ENCODE measurements at regions not wholly inside any gene's neighbourhood (a gene's known extent, or its start where the extent isn't known, plus 50 kb on each side); places are given as distances from the start of the nearest gene placed in this dataset.

DNA sequence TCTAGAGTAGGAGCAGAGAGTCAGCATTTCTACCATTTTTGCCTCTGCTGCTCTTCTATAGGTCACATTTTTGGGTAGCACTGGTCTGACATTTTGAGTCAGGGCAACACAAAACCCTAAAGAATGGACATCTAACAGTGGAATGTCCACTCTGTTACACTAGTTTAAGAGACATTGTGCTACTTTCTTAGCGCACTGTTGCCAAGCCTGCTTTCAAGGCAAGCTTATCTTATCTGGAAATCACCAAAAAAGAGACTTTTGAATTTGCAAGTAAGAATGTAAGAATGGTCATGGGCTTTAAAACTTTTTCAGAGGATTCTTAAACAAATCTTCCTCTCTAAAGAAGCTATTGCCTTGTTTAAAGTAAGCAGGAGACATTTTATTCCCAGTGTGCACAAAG, 73.0 kb upstream of the STARD4 start:
- Mint-ChIP-seq H3K4me3 (no peak overlapping the region), H3K9me3 (peaks cover 5% of the 10 kb centered on the region), H3K27me3 (ENCODE audit: insufficient read depth) (no peaks in the 10 kb centered on the region), H3K36me3 (ENCODE audit: low read depth) (no peaks in the 10 kb centered on the region), H3K27ac (no peak overlapping the region), H3K4me1 (ENCODE audit: low read depth) (peaks cover 29% of the 10 kb centered on the region)
- intact Hi-C loops (cut with micrococcal nuclease), result loop anchor here (2.0 kb wide), 1 partner anchor 34 kb away; no protein-coding TSS in a partner anchor
- DNase-seq (ENCODE audit: low spot score), result no peak

DNA sequence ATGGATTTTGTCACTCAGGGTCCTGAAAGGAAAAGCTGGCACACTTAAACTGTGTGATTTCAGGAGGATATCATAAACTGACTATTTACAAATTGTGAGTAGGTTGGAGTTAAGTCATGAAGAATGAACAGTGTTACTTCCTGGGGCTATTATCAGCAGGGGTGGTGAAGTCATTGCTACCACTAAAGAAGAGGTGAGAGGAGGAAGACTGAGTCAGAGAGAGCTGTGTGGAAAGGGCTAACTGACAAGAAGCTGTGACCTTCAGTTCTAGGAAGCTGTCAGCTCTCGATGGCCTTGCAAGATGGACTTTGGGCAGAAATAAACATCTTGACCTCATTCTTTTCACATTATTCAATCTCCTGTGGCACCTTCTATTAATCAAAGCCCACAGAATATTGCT, 72.3 kb upstream of the STARD4 start:
- Mint-ChIP-seq H3K4me3 (no peak overlapping the region), H3K9me3 (peaks cover 5% of the 10 kb centered on the region), H3K27ac (peak overlapping the region; percentile 23), H3K36me3 (ENCODE audit: low read depth) (no peaks in the 10 kb centered on the region), H3K4me1 (ENCODE audit: low read depth) (peaks cover 29% of the 10 kb centered on the region), H3K27me3 (ENCODE audit: insufficient read depth) (no peaks in the 10 kb centered on the region)
- no peak for DNase-seq (ENCODE audit: low spot score)
- intact Hi-C loops (cut with micrococcal nuclease), result loop anchor here (2.0 kb wide), 1 partner anchor 34 kb away; no protein-coding TSS in a partner anchor

DNA sequence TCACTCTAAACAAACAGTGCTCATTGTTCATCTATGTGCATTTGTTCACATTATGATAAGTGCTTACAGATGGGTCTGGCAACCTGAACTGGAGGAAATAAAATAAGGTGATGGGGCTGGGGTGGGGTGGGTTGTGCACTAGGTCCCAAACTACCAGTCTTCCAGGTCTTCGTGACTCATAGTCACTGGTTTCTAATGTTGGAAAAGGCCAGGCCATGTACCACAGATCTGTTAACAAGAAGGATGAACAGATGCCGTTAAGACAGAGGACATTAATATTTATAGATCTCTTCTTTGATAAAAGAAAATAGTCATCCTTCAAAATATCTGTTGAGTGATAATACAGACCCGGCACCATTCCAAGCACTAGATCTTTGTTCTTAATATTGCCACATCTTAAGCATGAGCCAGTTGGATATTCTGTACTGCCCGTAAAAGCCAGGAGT, 71.4 kb upstream of the STARD4 start:
- peaks cover 5% of the 10 kb centered on the region for H3K9me3 Mint-ChIP-seq
- DNase-seq (ENCODE audit: low spot score), result no peak
- H3K4me1 Mint-ChIP-seq (ENCODE audit: low read depth), result peaks cover 28% of the 10 kb centered on the region

DNA sequence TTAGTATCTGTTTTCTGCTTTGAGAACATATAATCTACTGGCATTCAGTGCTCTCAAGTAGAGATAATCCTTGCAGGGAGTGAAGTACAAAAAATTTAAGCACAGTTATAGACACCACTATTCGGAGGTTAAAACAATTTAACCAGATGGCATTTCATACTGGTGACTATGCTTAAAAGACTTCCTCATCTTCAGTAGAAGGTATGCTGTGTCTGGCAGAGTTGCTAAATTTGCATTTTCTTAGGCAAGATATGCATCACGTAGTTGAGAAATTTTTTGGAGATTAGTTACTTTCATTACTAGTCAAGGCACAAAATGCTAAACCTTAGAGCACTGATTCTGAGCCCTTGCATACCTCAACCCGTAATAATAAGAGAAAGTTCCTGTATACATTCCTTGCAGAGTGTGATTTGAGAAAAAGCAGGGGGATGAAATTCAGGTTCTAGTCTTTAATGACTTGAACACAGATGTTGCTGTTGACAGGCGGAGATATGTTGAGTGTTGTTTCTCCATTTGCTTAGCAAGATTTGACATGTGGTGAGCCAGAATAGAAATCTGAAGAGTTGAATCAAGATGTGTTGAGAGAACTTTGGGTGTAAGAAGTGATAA, 70.8 kb upstream of the STARD4 start:
- Mint-ChIP-seq H3K4me1 (ENCODE audit: low read depth) (peaks cover 21% of the 10 kb centered on the region), H3K27me3 (ENCODE audit: insufficient read depth) (peaks cover 3% of the 10 kb centered on the region), H3K36me3 (ENCODE audit: low read depth) (no peaks in the 10 kb centered on the region), H3K9me3 (no peaks in the 10 kb centered on the region), H3K4me3 (no peak overlapping the region), H3K27ac (peak overlapping the region; percentile 9)
- no peak for DNase-seq (ENCODE audit: low spot score)
- intact Hi-C loops (cut with micrococcal nuclease), result no loop called here

More for the DNA sequence above, 71.4 kb upstream of the STARD4 start:
- Mint-ChIP-seq H3K27me3 (ENCODE audit: insufficient read depth) (peaks cover under 1% of the 10 kb centered on the region), H3K4me3 (no peak overlapping the region), H3K36me3 (ENCODE audit: low read depth) (no peaks in the 10 kb centered on the region), H3K27ac (no peak overlapping the region)
- intact Hi-C loops (cut with micrococcal nuclease), result loop anchor here (2.0 kb wide), 1 partner anchor 33 kb away; no protein-coding TSS in a partner anchor

DNA sequence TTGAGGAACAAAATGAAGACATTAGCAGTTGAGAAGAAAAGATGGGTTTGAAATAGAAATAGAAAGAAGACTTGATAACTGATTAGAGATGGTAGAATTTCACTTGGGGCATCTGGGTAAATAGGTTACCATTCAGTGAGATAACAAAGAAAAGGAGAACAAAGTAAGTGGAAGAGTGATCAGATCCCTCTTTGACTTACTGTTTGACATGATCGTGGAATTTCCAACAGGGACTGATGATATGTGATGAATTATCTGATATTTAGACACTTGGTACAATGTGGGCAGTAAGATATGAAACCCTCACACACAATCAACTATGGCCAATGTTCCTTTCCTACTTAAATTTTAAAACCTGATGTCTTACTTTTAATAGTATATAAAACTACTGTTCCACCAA, 70.1 kb upstream of the STARD4 start:
- intact Hi-C loops (cut with micrococcal nuclease), result no loop called here
- DNase-seq (ENCODE audit: low spot score), result no peak
- H3K9me3 Mint-ChIP-seq, result no peaks in the 10 kb centered on the region
- H3K4me3 Mint-ChIP-seq, result no peak overlapping the region
- peaks cover 3% of the 10 kb centered on the region for H3K27me3 Mint-ChIP-seq (ENCODE audit: insufficient read depth)
- no peaks in the 10 kb centered on the region for H3K36me3 Mint-ChIP-seq (ENCODE audit: low read depth)
- peaks cover 14% of the 10 kb centered on the region for H3K4me1 Mint-ChIP-seq (ENCODE audit: low read depth)
- H3K27ac Mint-ChIP-seq, result no peak overlapping the region

DNA sequence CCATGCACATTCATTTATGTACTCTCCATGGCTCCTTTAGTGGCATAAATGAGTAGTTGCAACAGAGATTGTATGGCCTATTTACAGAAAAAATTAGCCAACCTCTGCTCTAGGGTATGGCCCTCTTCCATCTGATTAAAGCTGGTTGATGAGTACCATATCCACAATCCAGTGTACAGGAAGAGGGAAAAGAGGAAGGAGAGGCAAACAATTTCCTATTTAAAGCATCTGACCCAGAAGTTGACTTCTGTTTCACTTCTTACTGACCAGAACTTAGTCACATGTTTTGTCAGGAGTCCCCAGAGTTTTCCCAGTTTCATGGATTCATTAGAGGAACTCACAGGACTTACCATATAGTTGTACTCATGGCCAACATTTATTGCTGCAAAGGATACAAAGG, 68.6 kb upstream of the STARD4 start:
- Mint-ChIP-seq H3K27me3 (ENCODE audit: insufficient read depth) (peaks cover 3% of the 10 kb centered on the region), H3K9me3 (no peaks in the 10 kb centered on the region), H3K27ac (no peak overlapping the region), H3K36me3 (ENCODE audit: low read depth) (no peaks in the 10 kb centered on the region), H3K4me3 (no peak overlapping the region), H3K4me1 (ENCODE audit: low read depth) (peaks cover 12% of the 10 kb centered on the region)
- no peak for DNase-seq (ENCODE audit: low spot score)
- intact Hi-C loops (cut with micrococcal nuclease), result no loop called here

DNA sequence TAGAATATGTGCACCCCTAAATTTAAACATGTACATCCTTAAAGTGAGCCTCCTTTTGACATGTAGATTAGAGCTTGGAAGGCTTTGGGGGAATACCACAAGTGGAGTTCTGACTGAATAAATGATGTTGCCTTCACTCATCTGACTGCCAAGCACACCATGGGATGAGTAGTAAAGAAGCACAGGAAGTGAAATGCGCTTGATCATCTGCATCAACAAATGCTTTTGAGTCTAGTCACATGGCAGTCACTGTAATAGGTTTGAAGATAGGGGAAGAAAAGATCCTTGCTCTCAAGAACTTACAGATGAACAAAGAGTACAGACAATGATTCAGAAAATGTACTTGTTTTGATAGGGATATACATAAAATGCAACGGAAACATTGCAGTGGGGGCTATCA, 62.0 kb upstream of the STARD4 start:
- H3K4me1 Mint-ChIP-seq (ENCODE audit: low read depth), result no peaks in the 10 kb centered on the region

DNA sequence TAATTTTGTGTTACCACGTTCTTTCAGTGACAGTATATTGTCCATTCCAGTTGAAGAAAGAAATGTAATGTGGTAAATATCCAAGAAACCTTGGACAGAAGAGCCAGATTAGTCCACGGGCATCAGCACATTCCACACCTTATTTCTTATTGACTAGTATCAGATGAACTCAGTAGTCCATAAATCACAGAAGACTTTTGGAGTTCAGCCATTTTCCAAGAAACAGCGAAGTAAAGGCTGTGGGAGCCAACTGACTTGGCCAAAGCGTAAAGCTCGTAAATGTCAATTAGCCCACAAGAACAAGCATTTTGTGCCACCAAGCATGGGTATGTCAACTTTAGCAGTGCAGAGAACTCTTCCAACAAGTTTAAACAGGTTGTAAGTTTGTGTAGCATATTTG, 60.2 kb upstream of the STARD4 start:
- intact Hi-C loops (cut with micrococcal nuclease), result no loop called here
- H3K4me1 Mint-ChIP-seq (ENCODE audit: low read depth), result no peaks in the 10 kb centered on the region
- no peak overlapping the region for H3K4me3 Mint-ChIP-seq
- H3K9me3 Mint-ChIP-seq, result peaks cover 17% of the 10 kb centered on the region
- DNase-seq (ENCODE audit: low spot score), result no peak
- peaks cover 1% of the 10 kb centered on the region for H3K27me3 Mint-ChIP-seq (ENCODE audit: insufficient read depth)
- H3K27ac Mint-ChIP-seq, result no peak overlapping the region
- H3K36me3 Mint-ChIP-seq (ENCODE audit: low read depth), result no peaks in the 10 kb centered on the region

More for the DNA sequence above, 62.0 kb upstream of the STARD4 start:
- intact Hi-C loops (cut with micrococcal nuclease), result no loop called here
- DNase-seq (ENCODE audit: low spot score), result no peak
- Mint-ChIP-seq H3K27me3 (ENCODE audit: insufficient read depth) (peaks cover 3% of the 10 kb centered on the region), H3K4me3 (no peak overlapping the region), H3K27ac (no peak overlapping the region), H3K9me3 (peaks cover 12% of the 10 kb centered on the region), H3K36me3 (ENCODE audit: low read depth) (no peaks in the 10 kb centered on the region)

DNA sequence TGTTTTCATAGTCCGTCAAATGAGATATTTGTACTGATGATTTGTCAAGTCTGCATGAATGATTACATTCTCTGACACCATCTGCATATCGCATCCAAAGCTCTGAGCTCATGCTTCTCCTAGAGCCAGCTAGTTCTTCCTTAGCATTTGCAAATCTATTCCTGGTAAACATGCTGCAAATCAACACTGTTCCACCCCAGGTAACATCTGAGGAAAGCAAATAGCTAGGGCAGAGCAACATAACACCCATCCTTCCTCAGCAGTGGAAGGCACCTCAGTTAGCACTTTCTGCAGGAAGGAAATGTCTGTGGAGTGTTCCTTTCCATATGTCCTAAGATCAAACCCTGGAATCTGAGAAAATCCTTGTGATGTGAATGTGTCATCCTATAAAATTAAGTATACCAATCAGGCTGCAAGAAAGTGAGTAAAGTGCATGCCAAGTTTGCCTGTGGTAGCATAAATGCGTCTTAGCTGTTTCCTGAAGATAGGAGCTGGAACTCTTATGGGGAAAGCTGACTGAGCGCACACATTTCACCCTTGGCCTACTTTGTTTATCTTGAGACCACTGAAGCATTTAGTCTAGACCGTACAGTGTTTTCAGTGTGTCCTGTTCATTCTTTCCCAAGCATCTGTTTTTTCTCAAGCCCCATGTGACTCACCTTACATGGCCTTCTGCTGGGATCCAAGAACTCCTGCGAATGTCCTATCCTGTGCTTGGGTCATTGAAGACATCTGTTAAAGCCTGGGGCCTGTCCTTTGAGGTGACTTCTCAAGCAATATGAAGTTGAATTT, 50.9 kb upstream of the STARD4 start:
- no peak for DNase-seq (ENCODE audit: low spot score)
- H3K4me1 Mint-ChIP-seq (ENCODE audit: low read depth), result no peaks in the 10 kb centered on the region
- no peak overlapping the region for H3K4me3 Mint-ChIP-seq
- H3K36me3 Mint-ChIP-seq (ENCODE audit: low read depth), result no peaks in the 10 kb centered on the region
- no peak overlapping the region for H3K27ac Mint-ChIP-seq
- H3K9me3 Mint-ChIP-seq, result no peaks in the 10 kb centered on the region
- intact Hi-C loops (cut with micrococcal nuclease), result no loop called here
- peaks cover 12% of the 10 kb centered on the region for H3K27me3 Mint-ChIP-seq (ENCODE audit: insufficient read depth)

DNA sequence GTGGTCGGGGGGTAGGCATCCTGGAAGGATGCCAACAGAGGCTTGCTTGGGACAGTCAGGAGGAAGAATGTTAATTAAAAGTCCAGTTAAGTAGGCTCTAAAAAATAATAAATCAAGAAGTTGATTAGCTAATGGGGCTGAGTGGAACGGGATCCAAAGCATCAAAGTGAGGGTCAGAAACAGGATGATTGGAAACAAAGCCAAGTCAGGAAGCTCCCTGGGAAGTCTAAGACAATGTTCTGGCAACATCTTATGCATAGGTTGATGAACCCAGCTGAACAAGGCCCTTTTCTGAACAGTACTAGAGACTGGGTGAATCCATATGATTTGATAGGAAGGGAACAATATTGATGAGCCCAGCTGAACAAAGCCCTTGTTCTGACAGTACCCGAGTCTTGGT, 50.2 kb upstream of the STARD4 start:
- Mint-ChIP-seq H3K4me1 (ENCODE audit: low read depth) (no peaks in the 10 kb centered on the region), H3K27ac (no peak overlapping the region), H3K27me3 (ENCODE audit: insufficient read depth) (peaks cover 14% of the 10 kb centered on the region), H3K9me3 (no peaks in the 10 kb centered on the region), H3K36me3 (ENCODE audit: low read depth) (no peaks in the 10 kb centered on the region), H3K4me3 (no peak overlapping the region)
- DNase-seq (ENCODE audit: low spot score), result no peak
- intact Hi-C loops (cut with micrococcal nuclease), result no loop called here
